GM06990 (cell line): ENCODE measurements at regions not wholly inside any gene's neighbourhood (a gene's known extent, or its start where the extent isn't known, plus 50 kb on each side); places are given as distances from the start of the nearest gene placed in this dataset.

Experiments used
- DNase-seq: peaks from one replicate; pipeline ENCODE4 v3.0.0-alpha.2; 2011; ENCODE audit not compliant: insufficient read length; ENCODE audit errors: extremely low read depth
- H3K27me3 ChIP-seq: replicated peaks from 2 replicates; pipeline ENCODE4 v1.6.0; 2011; ENCODE audit warnings: low read length; ENCODE audit not compliant: control insufficient read depth, insufficient read depth
- H3K36me3 ChIP-seq: 2 replicates; pipeline ENCODE4 v1.5.1; 2011; ENCODE audit warnings: low read length; ENCODE audit not compliant: control insufficient read depth, insufficient read depth
- H3K4me3 ChIP-seq: replicated peaks from 2 replicates; pipeline ENCODE4 v1.5.1; 2011; ENCODE audit warnings: low read depth, mild to moderate bottlenecking, control low read depth, low read length
- TF ChIP-seq, protein P1 (sequence below): IDR thresholded peaks from 2 replicates; pipeline ENCODE4 v1.5.1; 2011; ENCODE audit warnings: low read length, control low read depth, mild to moderate bottlenecking, inconsistent platforms; ENCODE audit not compliant: insufficient read depth, poor library complexity, severe bottlenecking

DNA sequence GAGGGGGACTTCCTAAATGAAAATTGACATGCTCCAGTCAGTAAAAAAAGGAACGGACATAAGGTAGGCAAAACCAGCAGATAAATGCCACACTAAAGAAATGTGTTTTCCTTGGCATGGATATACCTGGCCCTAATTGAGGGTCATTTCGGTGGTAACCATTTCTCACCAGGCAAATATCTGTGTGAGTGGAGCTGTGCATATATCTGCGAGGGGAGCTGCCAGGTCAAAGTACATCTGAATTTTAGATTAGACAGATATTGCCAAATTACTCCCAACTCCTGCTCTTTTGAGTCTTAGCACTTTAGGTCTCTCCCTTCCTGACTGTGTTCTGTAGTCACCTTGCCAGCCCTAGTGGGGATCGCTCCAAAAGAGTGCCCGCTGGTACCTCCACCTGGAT is 204.2 kb downstream of the SH3BP4 start:
- no peaks in the 10 kb centered on the region for H3K27me3 ChIP-seq
- no peaks in the 10 kb centered on the region for H3K36me3 ChIP-seq
- no peak for DNase-seq
- TF ChIP-seq, protein P1, sequence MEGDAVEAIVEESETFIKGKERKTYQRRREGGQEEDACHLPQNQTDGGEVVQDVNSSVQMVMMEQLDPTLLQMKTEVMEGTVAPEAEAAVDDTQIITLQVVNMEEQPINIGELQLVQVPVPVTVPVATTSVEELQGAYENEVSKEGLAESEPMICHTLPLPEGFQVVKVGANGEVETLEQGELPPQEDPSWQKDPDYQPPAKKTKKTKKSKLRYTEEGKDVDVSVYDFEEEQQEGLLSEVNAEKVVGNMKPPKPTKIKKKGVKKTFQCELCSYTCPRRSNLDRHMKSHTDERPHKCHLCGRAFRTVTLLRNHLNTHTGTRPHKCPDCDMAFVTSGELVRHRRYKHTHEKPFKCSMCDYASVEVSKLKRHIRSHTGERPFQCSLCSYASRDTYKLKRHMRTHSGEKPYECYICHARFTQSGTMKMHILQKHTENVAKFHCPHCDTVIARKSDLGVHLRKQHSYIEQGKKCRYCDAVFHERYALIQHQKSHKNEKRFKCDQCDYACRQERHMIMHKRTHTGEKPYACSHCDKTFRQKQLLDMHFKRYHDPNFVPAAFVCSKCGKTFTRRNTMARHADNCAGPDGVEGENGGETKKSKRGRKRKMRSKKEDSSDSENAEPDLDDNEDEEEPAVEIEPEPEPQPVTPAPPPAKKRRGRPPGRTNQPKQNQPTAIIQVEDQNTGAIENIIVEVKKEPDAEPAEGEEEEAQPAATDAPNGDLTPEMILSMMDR = no peak
- no peak overlapping the region for H3K4me3 ChIP-seq

DNA sequence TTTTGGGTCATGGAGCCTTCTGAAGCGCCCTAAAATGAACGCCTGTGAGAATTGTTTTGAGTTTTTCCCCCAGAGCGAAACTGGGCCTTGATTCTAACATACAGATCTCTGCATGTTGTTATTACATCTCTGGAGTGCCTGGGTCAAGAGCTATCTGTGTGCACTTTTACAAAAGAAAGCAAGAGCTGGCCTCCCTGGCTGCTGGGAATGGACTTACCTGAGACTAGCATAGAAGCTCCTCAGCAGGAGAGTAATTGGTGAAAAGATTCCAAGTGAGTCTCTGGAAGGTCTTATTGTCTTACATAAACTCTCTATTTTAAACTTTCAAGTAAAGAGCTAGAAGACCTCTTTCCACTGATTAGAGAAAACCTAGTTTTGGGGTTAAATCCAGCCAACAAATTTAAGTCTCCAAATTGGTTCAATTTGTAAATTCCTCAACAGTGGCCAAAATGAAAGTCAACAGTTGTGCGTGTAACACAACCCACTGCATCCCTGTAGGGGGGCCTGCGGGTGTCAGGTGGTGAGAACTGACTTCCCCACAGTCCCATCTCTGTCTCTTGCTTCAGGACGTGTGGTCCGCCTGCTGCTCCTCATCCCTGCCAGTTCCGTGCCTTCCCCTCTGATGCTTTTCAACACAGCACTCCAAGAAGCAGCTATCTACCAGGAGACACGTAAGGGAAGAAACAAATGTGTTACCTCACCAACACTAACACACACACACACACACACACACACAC is 206.1 kb downstream of the SH3BP4 start:
- TF ChIP-seq, protein P1 = no peak

DNA sequence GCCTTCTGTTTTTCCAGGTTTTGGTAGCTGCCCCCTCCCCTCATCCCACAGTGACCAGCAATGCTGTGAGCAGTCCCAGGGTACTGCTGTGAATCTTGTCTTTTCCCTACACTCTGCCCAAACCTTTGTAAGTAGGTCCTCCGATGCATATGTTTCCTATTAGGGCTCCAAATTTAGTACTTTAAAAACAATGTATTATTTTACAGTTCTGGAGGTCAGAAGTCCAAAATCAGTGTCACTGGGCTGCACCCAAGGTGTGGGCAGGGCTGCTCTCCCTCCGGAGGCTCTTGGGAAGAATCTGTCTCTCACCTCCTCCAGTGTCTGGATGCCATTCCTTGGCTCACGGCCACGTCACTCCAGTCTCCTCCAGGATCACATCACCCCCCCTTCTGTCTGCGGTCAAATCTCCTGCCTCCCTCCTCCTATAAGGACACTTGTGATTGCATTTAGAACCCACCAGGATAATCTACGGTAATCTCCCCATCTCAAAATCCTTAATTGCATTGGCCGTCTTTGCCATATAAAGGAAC is 208.5 kb downstream of the SH3BP4 start:
- DNase-seq = no peak
- Histone ChIP-seq H3K27me3 (no peaks in the 10 kb centered on the region), H3K36me3 (no peaks in the 10 kb centered on the region), H3K4me3 (no peak overlapping the region)
- TF ChIP-seq, protein P1 = no peak

More for the DNA sequence above, 206.1 kb downstream of the SH3BP4 start:
- H3K4me3 ChIP-seq = no peak overlapping the region
- H3K27me3 ChIP-seq = no peaks in the 10 kb centered on the region
- no peak for DNase-seq
- no peaks in the 10 kb centered on the region for H3K36me3 ChIP-seq

DNA sequence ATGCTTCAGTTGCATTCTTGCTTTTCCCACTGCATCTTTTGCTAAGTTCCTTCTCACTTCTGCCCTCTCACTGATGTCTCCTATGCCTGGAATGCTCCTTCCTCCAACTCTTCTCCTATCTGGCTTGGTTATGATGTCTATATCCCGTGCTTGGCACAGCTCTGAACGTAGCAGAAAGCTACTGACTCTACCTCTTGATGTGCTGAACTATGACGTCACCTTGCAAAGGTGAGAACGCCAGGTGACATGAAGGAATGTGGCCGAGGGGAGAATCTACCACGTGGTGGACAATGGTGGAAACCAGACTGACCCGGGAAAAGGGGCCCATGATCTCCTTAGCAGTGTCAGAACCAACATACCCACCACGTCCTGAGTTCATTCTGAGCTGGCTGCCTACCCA is 209.7 kb downstream of the SH3BP4 start:
- no peak for DNase-seq
- H3K36me3 ChIP-seq = no peaks in the 10 kb centered on the region
- TF ChIP-seq, protein P1 = no peak

DNA sequence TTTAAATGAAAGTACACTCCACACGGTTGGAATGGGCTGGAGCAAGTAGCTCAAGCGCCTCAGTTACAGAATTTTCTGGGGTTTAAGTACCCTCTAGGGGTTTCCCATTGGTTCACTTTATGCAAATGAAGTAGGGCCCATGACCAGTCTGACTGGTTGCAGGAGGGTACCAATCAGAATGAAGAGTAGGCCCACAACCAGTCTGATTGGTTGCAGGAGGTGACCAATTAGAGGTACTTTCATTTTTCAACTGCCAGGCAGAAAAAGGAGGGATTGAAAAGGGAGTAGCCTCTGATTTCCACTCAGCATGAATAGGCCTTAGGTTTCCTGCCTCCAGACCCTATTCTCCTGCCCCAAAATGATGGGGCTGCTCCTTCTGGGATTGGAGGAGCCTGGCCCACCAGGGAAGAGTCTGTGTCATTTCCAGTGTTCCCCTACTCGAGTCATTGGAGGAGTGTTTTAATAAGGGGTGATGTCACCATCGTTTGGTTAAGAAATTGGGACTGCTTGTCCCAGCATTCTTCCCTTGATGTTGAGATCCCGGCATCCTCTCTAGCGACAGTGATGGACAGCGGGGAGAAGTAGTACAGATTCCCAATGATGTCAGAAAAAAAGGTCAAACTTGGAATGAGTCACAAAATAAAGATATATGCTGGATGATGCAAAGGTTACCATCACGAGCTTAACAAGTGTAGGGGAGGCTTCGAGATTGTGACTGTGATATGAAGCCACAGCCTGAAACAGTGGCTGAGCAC is 210.4 kb downstream of the SH3BP4 start:
- Histone ChIP-seq H3K36me3 (no peaks in the 10 kb centered on the region), H3K27me3 (no peaks in the 10 kb centered on the region), H3K4me3 (no peak overlapping the region)
- TF ChIP-seq, protein P1 = no peak
- DNase-seq = no peak

More for the DNA sequence above, 209.7 kb downstream of the SH3BP4 start:
- Histone ChIP-seq H3K27me3 (no peaks in the 10 kb centered on the region), H3K4me3 (no peak overlapping the region)
